ENCODE measurements at regions not wholly inside any gene's neighbourhood (a gene's known extent, or its start where the extent isn't known, plus 50 kb on each side); places are given as distances from the start of the nearest gene placed in this dataset.

- TF ChIP-seq CTCF (IDR thresholded peaks at IDR 0.05; ENCODE audit: insufficient read depth, low read depth, low read length) (no peak), EZH2 (IDR thresholded peaks at IDR 0.05; ENCODE audit: insufficient read depth, low read length) (no peak)
These were observed 143.5 kb upstream of the MRPS30 start for GRCh38 chr5:44665101-44665701.

All from astrocyte (in vitro differentiated cells and primary cell).